Activated naive CD4-positive, alpha-beta T cell treated with anti-CD3 and anti-CD28 coated beads, Interleukin-2, amount 50 U/mL, for 72 hours (primary cell): ENCODE measurements at regions not wholly inside any gene's neighbourhood (a gene's known extent, or its start where the extent isn't known, plus 50 kb on each side); places are given as distances from the start of the nearest gene placed in this dataset.
A peak's percentile ranks its signal among the peaks of the same experiment; 100 is the strongest.

Source experiments
- ATAC-seq, 2 donors: fragments of 150-1000 bp; cut with Tn5 transposase; 2 replicates each; pipeline ENCODE4 v1.10.0; 2021; ENCODE audit warnings: mild to moderate bottlenecking in 2 of 2, moderate library complexity in 2 of 2
- DNase-seq, 2 donors: peaks; one replicate each; pipeline ENCODE4 v3.0.0; 2021 to 2022; ENCODE audit warnings: low spot score in 2 of 2
- H3K27ac Mint-ChIP-seq, 2 donors: one replicate each; pipeline ENCODE4 v1.8.0; 2022; ENCODE audit warnings: mild to moderate bottlenecking in 2 of 2, mixed read lengths in 2 of 2
- H3K36me3 Mint-ChIP-seq, 2 donors: one replicate each; pipeline ENCODE4 v1.8.0; 2022; ENCODE audit warnings: mixed read lengths in 2 of 2
- H3K9me3 Mint-ChIP-seq, 2 donors: one replicate each; pipeline ENCODE4 v1.8.0; 2022; ENCODE audit warnings: mixed read lengths in 2 of 2

DNA sequence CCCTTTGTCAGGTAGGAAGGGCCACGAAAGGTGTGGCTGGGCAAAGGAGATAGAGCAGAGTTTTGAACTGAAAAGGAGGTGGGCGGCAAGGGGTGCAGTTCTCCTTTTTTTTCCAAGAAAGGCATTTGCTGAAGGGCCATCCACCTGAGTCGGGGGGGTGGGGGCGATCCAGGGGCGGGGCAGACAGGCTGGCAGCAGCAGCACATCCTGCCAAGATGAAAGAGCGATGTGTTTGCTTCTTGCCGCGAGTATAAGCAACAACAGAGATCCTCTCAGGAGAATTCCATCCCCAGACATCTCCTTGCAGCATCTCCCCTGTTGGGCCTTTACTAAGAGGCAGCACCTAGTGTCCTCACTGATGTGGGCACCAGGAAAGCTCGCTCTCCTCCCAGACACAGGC, 516.5 kb downstream of the CD83 start:
- Mint-ChIP-seq H3K27ac (peak overlapping the region in 1 of 2 donors; percentile 65), H3K9me3 (no peaks in the 10 kb centered on the region), H3K36me3 (peaks cover 0 to 25% of the 10 kb centered on the region in 2 donors)
- DNase-seq (no peak), ATAC-seq (peak in 1 of 2 donors; percentile 7)

DNA sequence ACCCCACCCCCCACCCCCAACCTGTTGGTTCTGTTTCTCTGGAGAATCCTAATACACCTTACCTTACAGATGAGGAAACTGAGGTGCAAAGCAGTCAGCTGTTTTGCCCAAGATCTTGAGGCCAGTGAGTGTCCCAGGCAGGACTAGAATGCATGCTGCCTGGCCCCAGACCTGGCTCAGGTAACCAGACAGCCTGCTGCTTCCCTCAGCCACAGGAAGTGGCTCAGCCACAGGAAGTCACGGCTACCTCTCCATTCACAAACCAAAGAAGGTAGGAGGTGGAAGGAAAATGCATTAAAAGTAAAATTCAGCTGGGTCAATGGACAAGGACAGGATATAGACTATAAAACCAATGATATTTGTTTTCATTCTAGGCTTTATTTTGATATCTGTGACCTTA, 517.6 kb downstream of the CD83 start:
- DNase-seq (peak in 1 of 2 donors; percentile 40), ATAC-seq (peak; percentile 67 to 83)
- Mint-ChIP-seq H3K9me3 (no peaks in the 10 kb centered on the region), H3K27ac (peak overlapping the region; percentile 31 to 65), H3K36me3 (peaks cover 0 to 23% of the 10 kb centered on the region in 2 donors)

DNA sequence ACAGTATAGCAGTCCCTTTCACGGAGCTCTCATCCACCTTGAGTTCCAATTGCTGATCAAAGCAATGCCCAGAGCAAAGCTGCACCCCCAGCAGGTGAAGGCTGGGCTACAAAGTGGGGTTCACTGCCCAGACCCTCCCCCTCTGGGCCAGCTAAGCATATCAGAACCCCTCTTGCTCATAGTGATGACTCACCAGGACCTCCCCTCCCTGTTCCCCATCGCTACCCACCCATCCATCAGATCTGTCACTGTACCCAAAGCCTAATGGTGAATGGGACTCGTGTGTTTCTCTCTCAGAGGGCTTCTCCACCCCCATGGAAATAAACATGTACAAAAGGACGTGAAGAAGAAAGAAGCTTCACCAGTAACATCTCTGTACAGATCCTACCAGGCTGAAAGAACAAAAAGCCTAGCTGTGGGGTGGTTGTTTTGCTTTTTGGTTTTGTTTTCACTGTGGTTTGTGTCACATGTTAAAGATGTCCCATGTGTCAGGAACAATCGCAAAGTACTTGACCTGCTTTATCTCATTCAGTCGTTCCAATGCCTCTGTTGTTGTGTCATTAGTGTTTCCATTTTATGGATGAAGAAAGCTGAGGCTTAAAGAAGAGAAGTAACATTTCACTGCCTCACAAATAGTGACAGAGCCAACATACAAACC, 518.5 kb downstream of the CD83 start:
- DNase-seq (no peak), ATAC-seq (peak; percentile 49 to 80)
- Mint-ChIP-seq H3K9me3 (no peaks in the 10 kb centered on the region), H3K27ac (peak overlapping the region; percentile 50 to 65), H3K36me3 (peaks cover 0 to 23% of the 10 kb centered on the region in 2 donors)

DNA sequence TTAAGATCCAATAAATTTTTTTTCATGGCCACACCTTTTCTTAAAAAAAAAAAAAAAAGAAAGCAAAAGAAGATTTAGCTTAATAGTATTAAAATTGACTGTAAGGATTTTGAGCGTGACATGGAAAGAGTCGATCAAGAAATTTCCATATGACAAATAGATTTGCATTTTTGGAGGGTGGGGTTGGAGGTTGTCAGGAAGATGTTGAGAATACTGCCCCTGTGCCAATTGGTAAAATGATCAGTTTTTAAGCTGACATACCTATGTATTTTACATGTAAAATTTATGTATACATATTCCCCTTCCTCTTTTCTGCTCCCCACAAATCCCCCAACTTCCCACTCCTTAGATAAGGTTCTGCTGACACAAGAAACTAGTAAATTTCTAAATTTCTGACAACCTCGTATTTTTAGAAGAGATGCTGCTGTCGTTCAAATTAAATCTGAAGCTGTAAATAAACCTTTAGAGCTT, 520.9 kb downstream of the CD83 start:
- DNase-seq (no peak), ATAC-seq (no peak)
- Mint-ChIP-seq H3K36me3 (peaks cover 0 to 23% of the 10 kb centered on the region in 2 donors), H3K27ac (peak overlapping the region in 1 of 2 donors; percentile 52), H3K9me3 (no peaks in the 10 kb centered on the region)

DNA sequence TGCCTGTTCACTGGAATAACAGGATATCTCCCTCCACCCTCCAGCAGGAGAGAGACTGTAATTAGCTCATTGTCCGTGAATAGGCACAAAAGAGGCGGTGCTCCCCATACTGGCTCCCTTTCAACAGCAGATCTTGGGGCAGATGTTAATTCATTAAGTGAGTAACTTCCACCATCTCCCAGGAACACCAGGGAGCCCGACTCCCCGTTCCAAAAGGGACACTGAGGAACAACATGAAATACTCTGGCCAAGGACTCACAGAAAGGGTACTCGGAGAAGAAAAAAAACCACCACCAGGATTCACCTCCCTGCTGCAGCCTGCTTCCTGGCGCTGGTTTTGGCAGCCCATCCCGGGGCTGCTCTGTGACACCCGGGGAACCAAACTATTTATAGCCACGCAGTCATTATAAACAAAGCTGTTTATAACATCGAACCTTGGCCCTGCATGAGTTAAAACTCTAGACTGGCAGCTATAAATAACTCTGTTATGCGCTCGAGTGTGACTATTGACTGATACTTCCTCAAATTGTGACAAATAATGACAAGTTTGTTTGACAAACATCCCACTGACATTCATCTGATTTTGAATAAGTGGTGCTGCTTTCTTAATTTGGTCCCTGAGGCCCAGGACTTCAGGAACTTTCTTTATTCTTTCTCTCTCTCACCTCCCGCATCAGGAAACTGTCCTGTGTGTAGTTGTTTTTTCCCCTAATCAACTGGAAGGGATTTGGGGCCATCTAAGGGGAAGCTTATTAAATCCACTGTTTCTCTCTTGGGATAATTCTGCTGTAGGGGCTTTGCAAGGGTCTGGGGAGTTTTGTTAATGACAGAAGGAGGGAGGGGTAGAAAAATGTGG, 521.6 kb downstream of the CD83 start:
- DNase-seq: no peak
- Mint-ChIP-seq H3K9me3 (no peaks in the 10 kb centered on the region), H3K36me3 (peaks cover 0 to 23% of the 10 kb centered on the region in 2 donors), H3K27ac (peak overlapping the region in 1 of 2 donors; percentile 26)
- ATAC-seq: no peak

DNA sequence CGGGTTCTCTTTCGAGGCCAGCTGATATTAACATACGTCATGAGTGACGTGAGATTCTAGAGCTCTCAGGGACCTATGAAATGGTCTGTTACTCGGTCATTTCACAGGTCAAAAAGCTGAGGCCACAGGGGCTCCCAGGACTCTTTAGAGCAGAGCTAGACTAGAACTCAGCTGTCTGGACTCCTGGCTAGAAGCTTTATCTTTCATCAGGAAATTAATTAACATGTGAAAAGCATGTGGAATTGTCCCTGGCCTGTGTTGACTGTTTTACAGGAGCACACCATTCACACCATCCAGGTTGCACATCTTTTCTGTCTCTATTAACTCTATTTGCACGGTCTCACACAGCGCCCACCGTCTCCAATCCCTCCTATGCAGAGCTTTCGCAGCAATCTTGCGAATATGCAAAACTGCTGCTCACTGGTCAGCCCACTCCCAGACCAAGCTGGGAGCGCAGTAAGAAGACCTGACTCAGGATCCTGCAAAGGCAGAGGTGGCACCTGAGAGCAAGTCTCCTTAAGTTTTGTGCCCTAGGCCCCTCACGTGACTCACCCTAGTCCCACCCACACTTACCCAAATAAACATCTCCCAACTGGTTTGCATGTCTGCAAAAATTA, 522.5 kb downstream of the CD83 start:
- H3K9me3 Mint-ChIP-seq: peaks cover 0 to 9% of the 10 kb centered on the region in 2 donors
- H3K36me3 Mint-ChIP-seq: peaks cover 0 to 23% of the 10 kb centered on the region in 2 donors
- DNase-seq (no peak), ATAC-seq (no peak)
- no peak overlapping the region for H3K27ac Mint-ChIP-seq

DNA sequence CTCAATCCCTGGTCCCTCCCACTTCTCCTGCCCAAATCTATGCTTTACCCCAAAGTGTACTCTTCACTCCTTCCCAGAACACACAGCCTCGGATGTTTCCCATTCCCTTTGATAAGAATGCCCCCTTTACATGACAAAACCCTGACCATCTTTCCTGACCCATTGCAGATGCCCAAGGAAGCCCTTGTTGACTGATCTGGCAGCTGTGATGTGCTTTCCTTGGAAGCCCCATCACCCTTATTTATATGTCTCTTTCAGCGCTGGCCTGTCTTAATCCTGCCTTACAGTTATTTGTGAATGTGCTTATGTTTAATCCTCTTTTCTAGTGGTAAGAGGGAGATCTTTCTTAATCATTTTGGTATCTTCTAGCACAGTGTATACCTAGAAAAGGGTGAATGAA, 523.1 kb downstream of the CD83 start:
- DNase-seq: no peak
- H3K36me3 Mint-ChIP-seq: peaks cover 0 to 25% of the 10 kb centered on the region in 2 donors
- ATAC-seq: no peak
- H3K9me3 Mint-ChIP-seq: peaks cover 0 to 12% of the 10 kb centered on the region in 2 donors
- no peak overlapping the region for H3K27ac Mint-ChIP-seq

DNA sequence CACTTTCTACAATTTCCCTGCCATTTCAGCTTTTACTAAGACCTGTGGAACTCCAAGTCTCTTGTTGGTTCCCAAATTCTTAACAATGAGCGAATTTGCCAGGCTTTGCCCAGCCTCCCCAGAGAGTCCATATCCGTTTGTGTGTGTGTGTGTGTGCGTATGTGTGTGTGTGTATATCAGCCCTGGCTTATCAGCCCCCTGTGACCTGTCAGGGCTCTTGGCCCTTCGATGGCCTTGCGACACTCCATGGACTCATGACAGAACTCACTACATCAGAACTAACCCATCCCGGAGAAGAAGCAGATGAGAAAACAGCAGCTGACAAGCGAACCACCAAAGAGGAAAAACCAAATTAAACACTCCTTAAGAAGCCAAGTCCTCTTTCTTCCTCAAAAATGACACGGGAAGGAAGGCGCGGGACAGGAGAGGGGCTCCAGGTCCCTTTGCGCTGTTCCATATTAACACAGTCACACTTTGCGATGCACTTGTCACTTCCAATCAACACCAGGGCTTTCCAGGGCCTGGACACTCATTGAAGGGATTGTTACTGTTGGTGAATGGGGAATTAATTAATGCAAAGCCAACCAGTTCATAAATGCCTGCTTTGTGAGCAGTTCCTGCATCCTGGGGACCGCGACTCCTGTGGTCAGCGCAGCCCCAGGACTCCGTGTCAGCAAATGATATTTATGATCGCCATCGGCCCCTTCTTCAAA, 524.0 kb downstream of the CD83 start:
- peaks cover 0 to 15% of the 10 kb centered on the region in 2 donors for H3K9me3 Mint-ChIP-seq
- ATAC-seq (no peak), DNase-seq (no peak)

DNA sequence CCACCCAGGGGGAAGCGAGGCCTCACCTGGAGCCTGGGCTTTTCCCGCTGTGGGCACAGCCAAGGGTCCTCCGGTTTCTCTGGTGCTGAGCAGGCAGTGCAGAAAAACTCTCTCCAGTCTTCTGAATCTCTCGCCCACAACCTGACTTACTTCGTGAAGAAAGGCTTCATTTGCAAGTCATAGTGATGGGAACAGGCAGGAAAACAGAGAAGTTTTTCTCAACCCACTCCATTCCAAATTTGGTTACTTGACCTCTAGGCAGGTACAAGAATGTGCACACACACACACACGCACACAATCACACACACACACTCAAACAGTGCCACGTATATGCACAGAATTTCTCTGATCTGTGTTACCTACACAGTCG, 524.5 kb downstream of the CD83 start:
- DNase-seq (no peak), ATAC-seq (no peak)
- H3K9me3 Mint-ChIP-seq: peaks cover 0 to 15% of the 10 kb centered on the region in 2 donors
- H3K36me3 Mint-ChIP-seq: peaks cover 0 to 26% of the 10 kb centered on the region in 2 donors
- H3K27ac Mint-ChIP-seq: no peak overlapping the region

More for the DNA sequence above, 524.0 kb downstream of the CD83 start:
- no peak overlapping the region for H3K27ac Mint-ChIP-seq
- H3K36me3 Mint-ChIP-seq: peaks cover 0 to 28% of the 10 kb centered on the region in 2 donors

DNA sequence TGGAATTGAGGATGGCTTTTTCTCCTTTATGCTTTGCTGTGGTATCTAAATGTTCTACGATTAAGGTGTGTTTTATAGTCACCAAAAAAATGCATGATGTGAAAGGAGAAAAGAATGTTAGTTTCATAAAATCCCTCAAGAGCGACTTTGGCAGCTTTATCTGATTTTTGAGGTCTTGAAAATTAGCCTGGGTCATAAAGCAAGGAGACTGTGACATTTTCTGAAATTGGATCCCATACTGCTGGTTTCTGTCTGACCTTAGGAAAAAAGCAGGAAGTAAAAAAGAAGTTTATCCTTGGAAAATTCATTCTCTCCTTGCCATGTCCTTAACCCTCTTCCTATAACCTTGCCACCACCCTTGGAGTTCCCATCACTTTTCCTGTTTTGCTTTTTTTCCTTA, 525.3 kb downstream of the CD83 start:
- no peak for DNase-seq
- Mint-ChIP-seq H3K9me3 (peaks cover 0 to 15% of the 10 kb centered on the region in 2 donors), H3K36me3 (peaks cover 0 to 19% of the 10 kb centered on the region in 2 donors), H3K27ac (no peak overlapping the region)
- no peak for ATAC-seq

DNA sequence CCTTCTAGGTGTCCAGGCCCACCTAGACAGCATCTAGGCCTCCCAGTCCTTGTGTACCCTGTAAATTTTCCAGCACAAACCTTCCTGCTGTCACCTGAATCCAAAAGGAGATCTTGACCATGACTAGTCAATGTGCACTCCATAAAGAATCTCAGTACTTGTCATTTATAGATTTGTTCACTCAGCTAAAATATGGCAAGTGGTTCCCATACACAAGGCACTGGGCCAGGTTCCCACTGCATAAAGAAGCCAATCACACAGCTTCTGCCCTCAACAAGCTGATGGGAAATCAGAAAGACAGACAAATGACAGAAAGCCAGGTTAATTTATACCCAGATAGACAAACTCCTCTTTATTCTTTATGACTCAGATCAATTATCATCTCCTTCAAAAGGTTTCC, 526.8 kb downstream of the CD83 start:
- H3K36me3 Mint-ChIP-seq: peaks cover 0 to 10% of the 10 kb centered on the region in 2 donors
- no peak for ATAC-seq
- peaks cover 0 to 15% of the 10 kb centered on the region in 2 donors for H3K9me3 Mint-ChIP-seq
- no peak for DNase-seq
- H3K27ac Mint-ChIP-seq: no peak overlapping the region

DNA sequence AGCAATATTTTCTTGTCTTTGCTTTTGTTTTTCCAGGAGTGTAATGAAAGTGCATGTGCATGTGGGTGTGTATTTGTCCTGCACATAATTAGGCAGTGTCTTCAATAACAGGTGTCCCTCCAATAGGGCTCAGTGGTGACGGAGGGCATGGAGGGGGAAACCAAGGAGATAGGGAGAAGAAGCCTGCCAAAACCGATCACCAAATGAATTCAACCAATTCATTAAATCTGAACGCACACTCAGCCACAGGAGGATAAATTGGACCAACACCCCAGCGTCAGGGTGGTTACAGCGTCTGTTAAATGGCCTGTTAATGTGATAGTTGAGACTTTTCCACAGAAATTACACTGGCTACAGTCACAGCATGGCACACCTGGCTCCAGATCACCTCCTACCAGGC, 527.6 kb downstream of the CD83 start:
- DNase-seq (no peak), ATAC-seq (no peak)
- peaks cover 0 to 15% of the 10 kb centered on the region in 2 donors for H3K9me3 Mint-ChIP-seq
- no peak overlapping the region for H3K27ac Mint-ChIP-seq
- H3K36me3 Mint-ChIP-seq: peaks cover 0 to 10% of the 10 kb centered on the region in 2 donors

DNA sequence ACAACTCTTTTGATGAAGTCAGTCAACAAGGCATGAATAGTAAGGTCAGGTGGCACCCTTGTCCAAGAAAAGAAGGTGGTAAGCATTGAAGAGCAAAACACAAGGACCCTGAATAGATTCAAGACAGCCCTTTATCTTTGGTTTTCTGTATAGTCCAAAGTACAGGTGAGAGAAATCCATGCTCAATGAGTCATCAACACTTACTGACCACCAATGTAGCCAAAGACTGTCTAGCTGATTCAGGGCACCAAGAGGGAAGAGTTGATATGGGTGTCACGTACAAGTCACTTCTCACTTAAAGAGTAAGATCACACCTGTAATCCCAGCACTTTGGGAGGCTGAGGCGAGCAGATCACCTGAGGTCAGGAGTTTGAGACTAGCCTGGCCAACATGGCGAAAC, 528.3 kb downstream of the CD83 start:
- Mint-ChIP-seq H3K27ac (no peak overlapping the region), H3K36me3 (peaks cover 0 to 10% of the 10 kb centered on the region in 2 donors), H3K9me3 (peaks cover 0 to 15% of the 10 kb centered on the region in 2 donors)
- peak in 1 of 2 donors; percentile 28 for ATAC-seq
- DNase-seq: no peak

DNA sequence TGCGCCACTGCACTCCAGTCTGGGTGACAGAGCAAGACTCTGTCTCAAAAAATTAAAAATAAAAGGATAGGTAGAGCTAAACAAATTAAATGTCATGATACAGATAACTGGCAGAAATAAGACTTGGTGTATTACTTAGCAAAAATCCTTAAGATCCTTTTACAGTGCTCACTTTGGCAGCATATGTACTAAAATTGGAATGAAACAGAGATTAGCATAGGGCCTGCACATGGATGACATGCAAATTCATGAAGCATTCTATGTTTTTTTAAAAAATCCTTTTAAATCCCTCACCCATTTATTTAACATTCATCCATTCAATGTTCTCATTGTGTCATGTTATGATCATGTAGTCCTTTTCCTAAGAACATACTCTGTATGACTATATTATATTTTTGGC, 528.8 kb downstream of the CD83 start:
- DNase-seq (no peak), ATAC-seq (no peak)
- Mint-ChIP-seq H3K36me3 (peaks cover 0 to 10% of the 10 kb centered on the region in 2 donors), H3K9me3 (peaks cover 0 to 15% of the 10 kb centered on the region in 2 donors), H3K27ac (no peak overlapping the region)

DNA sequence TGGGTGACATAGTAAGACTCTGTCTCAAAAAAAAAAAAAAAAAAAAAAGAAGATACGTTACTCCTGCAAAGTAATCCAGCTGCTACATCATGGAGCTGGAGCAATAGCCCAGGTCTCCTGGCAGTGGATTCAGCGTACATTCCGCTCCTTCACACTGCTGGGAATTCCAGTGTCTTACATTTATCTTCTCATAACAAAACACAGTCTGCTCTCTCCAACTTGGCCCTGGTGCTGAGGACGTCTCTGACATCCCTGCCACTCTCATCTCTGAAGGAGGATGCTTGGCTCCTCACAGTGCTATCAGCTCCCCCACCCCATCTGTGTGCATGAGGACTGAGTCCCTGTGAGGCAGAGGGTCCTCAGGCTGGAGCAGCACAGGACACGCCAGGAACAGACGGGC, 529.8 kb downstream of the CD83 start:
- ATAC-seq: no peak
- Mint-ChIP-seq H3K27ac (no peak overlapping the region), H3K36me3 (peaks cover 0 to 10% of the 10 kb centered on the region in 2 donors), H3K9me3 (peaks cover 0 to 15% of the 10 kb centered on the region in 2 donors)
- DNase-seq: no peak

DNA sequence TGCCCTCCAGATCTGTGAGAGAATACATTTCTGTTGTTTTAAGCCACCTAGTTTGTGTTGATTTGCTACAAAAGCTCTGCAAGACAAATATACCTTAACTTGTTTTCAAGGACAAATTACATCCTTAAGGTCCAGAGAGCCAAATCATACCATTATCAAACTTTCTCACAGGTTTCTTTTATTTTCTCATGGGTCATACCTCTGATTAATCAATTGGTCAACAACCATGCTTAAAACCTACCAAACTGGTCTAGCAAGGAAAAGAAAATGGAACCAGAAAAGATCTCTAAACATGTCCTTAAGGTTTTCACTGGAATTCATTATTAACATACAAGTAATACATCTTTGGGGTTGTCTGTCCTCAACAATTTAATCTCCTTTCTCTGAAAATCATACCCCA, 535.0 kb downstream of the CD83 start:
- DNase-seq: no peak
- Mint-ChIP-seq H3K9me3 (peaks cover 0 to 3% of the 10 kb centered on the region in 2 donors), H3K36me3 (peaks cover 0 to 20% of the 10 kb centered on the region in 2 donors), H3K27ac (no peak overlapping the region)
- ATAC-seq: no peak
